SK-MEL-5 (cell line): ENCODE measurements at regions not wholly inside any gene's neighbourhood (a gene's known extent, or its start where the extent isn't known, plus 50 kb on each side); places are given as distances from the start of the nearest gene placed in this dataset.

Experiments used
- DNase-seq: peaks from one replicate; pipeline ENCODE4 v3.0.0-alpha.2; 2016; ENCODE audit warnings: low read depth, low spot score
- in situ Hi-C: cut with HindIII; loops from 2 replicates; pipeline ENCODE4 v1.10.0; 2016; ENCODE audit warnings: low sequenced_read_pairs, high pct_unique_total_duplicates, low pct_unique_long_range_greater_than_20kb

GRCh38 chr10:8449909-8450308, 395.4 kb downstream of the GATA3 start:
- in situ Hi-C loops, result no loop called here
- DNase-seq, result peak; percentile 6

- no peak for DNase-seq
- in situ Hi-C loops, result no loop called here
Observed at GRCh38 chr10:8453587-8453986, 399.1 kb downstream of the GATA3 start.

GRCh38 chr10:8454357-8454756, 399.9 kb downstream of the GATA3 start:
- DNase-seq, result no peak
- in situ Hi-C loops, result no loop called here

GRCh38 chr10:8455181-8455580, 400.7 kb downstream of the GATA3 start:
- DNase-seq, result no peak
- in situ Hi-C loops, result no loop called here

- in situ Hi-C loops, result no loop called here
- DNase-seq, result no peak
Observed at GRCh38 chr10:8456386-8456785, 401.9 kb downstream of the GATA3 start.

GRCh38 chr10:8460626-8461025, 406.1 kb downstream of the GATA3 start:
- no peak for DNase-seq
- in situ Hi-C loops, result no loop called here

GRCh38 chr10:8462565-8462964, 408.1 kb downstream of the GATA3 start:
- no peak for DNase-seq
- in situ Hi-C loops, result no loop called here

- in situ Hi-C loops, result no loop called here
- no peak for DNase-seq
Observed at GRCh38 chr10:8463853-8464252, 409.4 kb downstream of the GATA3 start.

- in situ Hi-C loops, result no loop called here
Observed at GRCh38 chr10:8468477-8468876, 414.0 kb downstream of the GATA3 start.

GRCh38 chr10:8473205-8473604, 418.7 kb downstream of the GATA3 start:
- in situ Hi-C loops, result no loop called here
- DNase-seq, result peak; percentile 27

More at GRCh38 chr10:8468477-8468876, 414.0 kb downstream of the GATA3 start:
- no peak for DNase-seq

GRCh38 chr10:8477300-8477699, 422.8 kb downstream of the GATA3 start:
- in situ Hi-C loops, result no loop called here
- DNase-seq, result no peak

- in situ Hi-C loops, result no loop called here
- DNase-seq, result no peak
Observed at GRCh38 chr10:8481718-8482504, 427.4 kb downstream of the GATA3 start.

GRCh38 chr10:8485032-8485431, 430.5 kb downstream of the GATA3 start:
- DNase-seq, result no peak
- in situ Hi-C loops, result no loop called here

- in situ Hi-C loops, result no loop called here
- peak; percentile 48 for DNase-seq
Observed at GRCh38 chr10:8487346-8487745, 432.9 kb downstream of the GATA3 start.

GRCh38 chr10:8489232-8489631, 434.7 kb downstream of the GATA3 start:
- in situ Hi-C loops, result no loop called here
- DNase-seq, result no peak

GRCh38 chr10:8489823-8490222, 435.3 kb downstream of the GATA3 start:
- in situ Hi-C loops, result no loop called here
- no peak for DNase-seq

- in situ Hi-C loops, result no loop called here
- no peak for DNase-seq
Observed at GRCh38 chr10:8498290-8498689, 443.8 kb downstream of the GATA3 start.

GRCh38 chr10:8498881-8499280, 444.4 kb downstream of the GATA3 start:
- DNase-seq, result no peak
- in situ Hi-C loops, result no loop called here

- in situ Hi-C loops, result no loop called here
- DNase-seq, result no peak
Observed at GRCh38 chr10:8499312-8499711, 444.8 kb downstream of the GATA3 start.
